ENCODE measurements at regions not wholly inside any gene's neighbourhood (a gene's known extent, or its start where the extent isn't known, plus 50 kb on each side); places are given as distances from the start of the nearest gene placed in this dataset.
"Not testable (repeated sequence)": the region's sequence is repeated elsewhere in the genome, so short reads cannot be mapped to it uniquely, and the experiment has no call there.

- no peak for DNase-seq
Measured at GRCh38 chr7:114806590-114807162, 115.2 kb upstream of the MDFIC start.

GRCh38 chr7:114812570-114812969, 109.3 kb upstream of the MDFIC start:
- DNase-seq: no peak

- DNase-seq: no peak
Measured at GRCh38 chr7:114813624-114814023, 108.3 kb upstream of the MDFIC start.

GRCh38 chr7:114817036-114817435, 104.9 kb upstream of the MDFIC start:
- DNase-seq: not testable (repeated sequence)

GRCh38 chr7:114818501-114818900, 103.4 kb upstream of the MDFIC start:
- no peak for DNase-seq

- no peak for DNase-seq
Measured at GRCh38 chr7:114819616-114820362, 102.1 kb upstream of the MDFIC start.

GRCh38 chr7:114821030-114821900, 100.6 kb upstream of the MDFIC start:
- DNase-seq: no peak

- no peak for DNase-seq
Measured at GRCh38 chr7:114822131-114822530, 99.8 kb upstream of the MDFIC start.

- DNase-seq: no peak
Measured at GRCh38 chr7:114822844-114823243, 99.0 kb upstream of the MDFIC start.

GRCh38 chr7:114823290-114823689, 98.6 kb upstream of the MDFIC start:
- DNase-seq: no peak

GRCh38 chr7:114825423-114825951, 96.4 kb upstream of the MDFIC start:
- peak; percentile 20 to 49 for DNase-seq

- no peak for DNase-seq
Measured at GRCh38 chr7:114830952-114831351, 90.9 kb upstream of the MDFIC start.

GRCh38 chr7:114832906-114833595, 88.8 kb upstream of the MDFIC start:
- no peak for DNase-seq

- no peak for DNase-seq
Measured at GRCh38 chr7:114835303-114835702, 86.6 kb upstream of the MDFIC start.

- no peak for DNase-seq
Measured at GRCh38 chr7:114835861-114836260, 86.0 kb upstream of the MDFIC start.

- DNase-seq: no peak
Measured at GRCh38 chr7:114842551-114843065, 79.3 kb upstream of the MDFIC start.

- no peak for DNase-seq
Measured at GRCh38 chr7:114843102-114843501, 78.8 kb upstream of the MDFIC start.

- DNase-seq: no peak
Measured at GRCh38 chr7:114851406-114852061, 70.4 kb upstream of the MDFIC start.

- no peak for DNase-seq
Measured at GRCh38 chr7:114852293-114852692, 69.6 kb upstream of the MDFIC start.

GRCh38 chr7:114853189-114853588, 68.7 kb upstream of the MDFIC start:
- DNase-seq: no peak

- DNase-seq: no peak
Measured at GRCh38 chr7:114854369-114854768, 67.5 kb upstream of the MDFIC start.

- DNase-seq: no peak
Measured at GRCh38 chr7:114856625-114857024, 65.3 kb upstream of the MDFIC start.
